Progenitor cell of endocrine pancreas (in vitro differentiated cells): ENCODE measurements at regions not wholly inside any gene's neighbourhood (a gene's known extent, or its start where the extent isn't known, plus 50 kb on each side); places are given as distances from the start of the nearest gene placed in this dataset.

Experiments used
- DNase-seq: peaks from one replicate; pipeline ENCODE4 v3.0.0; 2021; ENCODE audit warnings: low spot score; ENCODE audit not compliant: unreplicated experiment
- H3K27ac Mint-ChIP-seq: 2 replicates; pipeline ENCODE4 v1.8.0; 2021; ENCODE audit warnings: mild to moderate bottlenecking, moderate library complexity, mixed read lengths
- H3K27me3 Mint-ChIP-seq: 2 replicates; pipeline ENCODE4 v1.8.0; 2021; ENCODE audit warnings: mixed read lengths
- H3K36me3 Mint-ChIP-seq: 2 replicates; pipeline ENCODE4 v1.8.0; 2022; ENCODE audit warnings: mixed read lengths; ENCODE audit not compliant: insufficient read depth
- H3K4me1 Mint-ChIP-seq: 2 replicates; pipeline ENCODE4 v1.8.0; 2021; ENCODE audit warnings: low read depth, mixed read lengths
- H3K4me3 Mint-ChIP-seq: 2 replicates; pipeline ENCODE4 v1.8.0; 2021; ENCODE audit warnings: low read depth, mild to moderate bottlenecking, moderate library complexity, mixed read lengths
- H3K9me3 Mint-ChIP-seq: 2 replicates; pipeline ENCODE4 v1.8.0; 2021; ENCODE audit warnings: low read depth, mixed read lengths
- CTCF ChIP-seq: fragments of 200-600 bp; sonication (generic); IDR thresholded peaks from one replicate; pipeline ENCODE4 v1.5.0; 2021; ENCODE audit warnings: antibody characterized with exemption, mild to moderate bottlenecking; ENCODE audit not compliant: unreplicated experiment

- Mint-ChIP-seq H3K4me1 (no peaks in the 10 kb centered on the region), H3K9me3 (peaks cover 25% of the 10 kb centered on the region), H3K27me3 (no peaks in the 10 kb centered on the region), H3K36me3 (no peaks in the 10 kb centered on the region), H3K27ac (no peak overlapping the region), H3K4me3 (no peak overlapping the region)
- no peak for TF ChIP-seq CTCF
- no peak for DNase-seq
These were observed 1190.5 kb upstream of the EYS start for GRCh38 chr6:66897576-66897975.

- Mint-ChIP-seq H3K4me1 (no peaks in the 10 kb centered on the region), H3K4me3 (no peak overlapping the region), H3K36me3 (no peaks in the 10 kb centered on the region), H3K27me3 (no peaks in the 10 kb centered on the region), H3K27ac (no peak overlapping the region), H3K9me3 (peaks cover 25% of the 10 kb centered on the region)
- DNase-seq, result no peak
- no peak for TF ChIP-seq CTCF
These were observed 1189.4 kb upstream of the EYS start for GRCh38 chr6:66896415-66896814.

GRCh38 chr6:66883453-66883852, 1176.4 kb upstream of the EYS start:
- no peaks in the 10 kb centered on the region for H3K27me3 Mint-ChIP-seq
- H3K36me3 Mint-ChIP-seq, result peaks cover 1% of the 10 kb centered on the region

GRCh38 chr6:66866801-66867200, 1159.8 kb upstream of the EYS start:
- H3K27ac Mint-ChIP-seq, result no peak overlapping the region
- no peaks in the 10 kb centered on the region for H3K4me1 Mint-ChIP-seq
- H3K9me3 Mint-ChIP-seq, result peaks cover 12% of the 10 kb centered on the region

More at GRCh38 chr6:66883453-66883852, 1176.4 kb upstream of the EYS start:
- Mint-ChIP-seq H3K9me3 (peaks cover 27% of the 10 kb centered on the region), H3K4me3 (no peak overlapping the region), H3K27ac (no peak overlapping the region), H3K4me1 (no peaks in the 10 kb centered on the region)
- TF ChIP-seq CTCF, result no peak
- DNase-seq, result no peak

GRCh38 chr6:66865771-66866170, 1158.7 kb upstream of the EYS start:
- Mint-ChIP-seq H3K9me3 (peaks cover 9% of the 10 kb centered on the region), H3K27me3 (no peaks in the 10 kb centered on the region), H3K36me3 (no peaks in the 10 kb centered on the region), H3K27ac (no peak overlapping the region), H3K4me1 (no peaks in the 10 kb centered on the region), H3K4me3 (no peak overlapping the region)
- no peak for TF ChIP-seq CTCF
- no peak for DNase-seq

More at GRCh38 chr6:66866801-66867200, 1159.8 kb upstream of the EYS start:
- no peak for TF ChIP-seq CTCF
- Mint-ChIP-seq H3K27me3 (no peaks in the 10 kb centered on the region), H3K36me3 (no peaks in the 10 kb centered on the region), H3K4me3 (no peak overlapping the region)
- no peak for DNase-seq
